Esophagus muscularis mucosa (tissue), 4 donors: ENCODE measurements at regions not wholly inside any gene's neighbourhood (a gene's known extent, or its start where the extent isn't known, plus 50 kb on each side); places are given as distances from the start of the nearest gene placed in this dataset.
"Not testable (repeated sequence)": the region's sequence is repeated elsewhere in the genome, so short reads cannot be mapped to it uniquely, and the experiment has no call there.

Source experiments
- DNase-seq: peaks from one replicate; pipeline ENCODE4 v3.0.0-alpha.2; 2017; ENCODE audit errors: extremely low spot score
- H3K27ac ChIP-seq, 4 donors: fragments of 200-600 bp; sonication (generic); replicated peaks in 1 of 4; 1 replicate in 3 of 4; 2 replicates in 1 of 4; pipeline ENCODE4 v1.5.1; 2016 to 2019; ENCODE audit warnings: mild to moderate bottlenecking in 1 of 4
- H3K27me3 ChIP-seq, 4 donors: fragments of 200-600 bp; sonication (generic); one replicate each; pipeline versions ENCODE4 v1.5.1 to v1.6.0; 2016 to 2019
- H3K36me3 ChIP-seq, 4 donors: fragments of 200-600 bp; sonication (generic); one replicate each; pipeline ENCODE4 v1.5.1; 2016 to 2019
- H3K4me1 ChIP-seq, 4 donors: fragments of 200-600 bp; sonication (generic); one replicate each; pipeline ENCODE4 v1.5.1; 2016 to 2019
- H3K4me3 ChIP-seq, 4 donors: fragments of 200-600 bp; sonication (generic); 1 replicate in 2 of 4; 2 replicates in 2 of 4; pipeline ENCODE4 v1.5.1; 2016 to 2019; ENCODE audit warnings: mild to moderate bottlenecking in 4 of 4, moderate library complexity in 1 of 4
- H3K9me3 ChIP-seq, 4 donors: fragments of 200-600 bp; sonication (generic); 1 replicate in 3 of 4; 2 replicates in 1 of 4; pipeline ENCODE4 v1.5.1; 2016 to 2019
- POLR2AphosphoS5 ChIP-seq, 2 donors: sonication (generic); formaldehyde crosslinking; IDR thresholded peaks; one replicate each; pipeline ENCODE4 v1.6.1; 2017; ENCODE audit warnings: antibody characterized with exemption in 2 of 2
- WGBS: methylation state at CpG from one replicate; pipeline ENCODE4 v1.1.5; 2018; 5-methylcytosine and 5-hydroxymethylcytosine counted together
- intact Hi-C: fragments of 100-400 bp; cut with DNase I; formaldehyde crosslinking; loops from one replicate; pipeline ENCODE4 v1.15.1; 2023

GRCh38 chr9:65386699-65387098 is 101.7 kb upstream of the FOXD4L5 start:
- DNase-seq, H3K9me3 ChIP-seq, H3K4me1 ChIP-seq, H3K36me3 ChIP-seq, intact Hi-C loops: not testable (repeated sequence)
- Histone ChIP-seq H3K4me3 (peak overlapping the region; percentile 41 to 60 (median 48)), H3K27me3 (peaks cover 0 to 25% (median 0%) of the 10 kb centered on the region in 4 donors), H3K27ac (peak overlapping the region; percentile 41 to 72 (median 58))
- TF ChIP-seq POLR2AphosphoS5 (IDR thresholded peaks at IDR 0.05) = peak in 1 of 2 donors; percentile 25
- 69% methylated on average over 27 of the region's 28 CpGs for WGBS

DNA sequence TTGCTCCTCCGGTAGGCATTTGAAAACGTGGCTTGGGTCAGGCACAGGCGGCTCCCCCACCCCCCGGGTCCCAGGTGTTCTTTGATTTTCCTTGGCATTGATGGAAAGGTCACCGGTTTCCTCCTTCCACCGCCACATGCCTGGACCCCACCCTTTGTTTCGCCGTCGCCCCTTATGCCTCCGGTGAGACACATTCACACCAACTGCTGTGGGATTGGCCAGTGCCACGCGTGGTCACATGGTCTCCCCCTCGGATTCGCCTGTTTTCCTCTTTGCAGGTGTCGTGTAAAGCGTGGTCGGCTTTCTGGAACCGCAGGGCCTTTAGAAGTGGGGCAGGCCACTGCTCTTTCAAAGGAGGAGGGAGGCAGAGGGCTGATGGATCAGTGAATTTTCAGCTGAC is 101.2 kb upstream of the FOXD4L5 start:
- H3K27me3 ChIP-seq = peaks cover 0 to 25% (median 0%) of the 10 kb centered on the region in 4 donors
- 73% methylated on average over 18 of the region's 18 CpGs for WGBS
- intact Hi-C loops, H3K36me3 ChIP-seq, H3K27ac ChIP-seq, DNase-seq, H3K9me3 ChIP-seq, H3K4me1 ChIP-seq, H3K4me3 ChIP-seq: not testable (repeated sequence)

DNA sequence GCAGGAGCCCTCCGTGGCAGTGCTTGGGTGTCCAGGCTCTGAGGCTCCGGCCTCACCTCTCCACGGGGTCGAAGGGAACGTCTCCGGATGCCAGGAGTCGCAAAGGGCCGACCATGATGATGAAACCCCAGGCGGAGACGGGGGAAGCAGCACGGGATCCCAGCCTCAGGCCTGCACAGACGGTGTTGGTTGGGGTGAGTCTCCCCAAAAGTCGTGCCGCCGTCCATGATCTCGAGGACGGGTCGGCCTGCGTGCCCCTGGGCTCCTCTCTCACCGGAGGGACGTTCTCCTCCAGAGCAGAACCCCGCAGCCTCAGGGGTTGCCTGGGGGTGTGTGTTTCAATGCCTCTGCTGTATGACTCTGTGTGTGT is 100.6 kb upstream of the FOXD4L5 start:
- intact Hi-C loops, H3K4me3 ChIP-seq, H3K36me3 ChIP-seq, H3K9me3 ChIP-seq, H3K27ac ChIP-seq, H3K4me1 ChIP-seq, DNase-seq: not testable (repeated sequence)
- 76% methylated on average over 13 of the region's 22 CpGs for WGBS
- peaks cover 0 to 25% (median 0%) of the 10 kb centered on the region in 4 donors for H3K27me3 ChIP-seq

DNA sequence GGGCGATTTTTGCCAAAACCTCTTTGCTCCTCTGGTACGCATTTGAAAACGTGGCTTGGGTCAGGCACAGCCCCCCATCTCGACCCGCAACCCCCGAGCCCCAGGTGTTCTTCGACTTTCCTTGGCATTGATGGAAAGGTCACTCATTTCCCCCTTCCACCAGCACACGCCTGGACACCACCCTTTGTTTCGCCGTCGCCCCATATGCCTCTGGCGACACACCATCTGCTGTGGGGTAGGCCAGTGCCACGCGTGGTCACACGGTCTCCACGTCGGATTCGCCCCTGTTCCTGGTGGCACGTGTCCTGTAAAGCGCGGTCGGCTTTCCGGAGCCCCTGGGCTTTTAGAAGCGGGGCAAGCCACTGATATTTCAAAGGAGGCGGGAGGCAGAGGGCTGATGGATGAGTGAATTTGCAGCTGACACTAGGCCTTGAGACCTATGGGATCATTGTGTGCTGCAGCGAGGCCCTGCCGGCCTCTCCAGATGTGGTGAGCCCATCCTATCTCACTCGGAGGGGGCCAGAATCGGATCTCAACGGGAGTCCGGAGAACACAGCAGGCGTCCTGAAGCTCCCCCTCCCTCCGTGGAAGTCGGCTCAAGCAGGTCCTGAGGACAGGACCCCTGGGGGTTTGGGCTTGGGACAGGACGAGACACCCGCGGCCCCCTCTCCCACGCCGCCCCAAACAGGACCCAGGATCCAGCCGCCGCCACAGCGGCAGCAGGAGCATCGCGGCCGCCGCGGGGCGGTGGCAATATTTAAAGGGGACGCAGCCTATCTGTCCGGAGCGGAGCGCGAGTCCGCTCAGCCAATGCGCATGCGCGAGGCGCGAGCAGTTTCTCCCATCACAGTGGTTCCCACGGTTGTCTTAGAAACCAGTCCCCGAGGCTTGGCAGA is 100.0 kb upstream of the FOXD4L5 start:
- H3K36me3 ChIP-seq, intact Hi-C loops, H3K27ac ChIP-seq, H3K4me3 ChIP-seq, H3K9me3 ChIP-seq, H3K4me1 ChIP-seq, DNase-seq: not testable (repeated sequence)
- WGBS = 72% methylated on average over 57 of the region's 61 CpGs
- peaks cover 0 to 25% (median 0%) of the 10 kb centered on the region in 4 donors for H3K27me3 ChIP-seq

DNA sequence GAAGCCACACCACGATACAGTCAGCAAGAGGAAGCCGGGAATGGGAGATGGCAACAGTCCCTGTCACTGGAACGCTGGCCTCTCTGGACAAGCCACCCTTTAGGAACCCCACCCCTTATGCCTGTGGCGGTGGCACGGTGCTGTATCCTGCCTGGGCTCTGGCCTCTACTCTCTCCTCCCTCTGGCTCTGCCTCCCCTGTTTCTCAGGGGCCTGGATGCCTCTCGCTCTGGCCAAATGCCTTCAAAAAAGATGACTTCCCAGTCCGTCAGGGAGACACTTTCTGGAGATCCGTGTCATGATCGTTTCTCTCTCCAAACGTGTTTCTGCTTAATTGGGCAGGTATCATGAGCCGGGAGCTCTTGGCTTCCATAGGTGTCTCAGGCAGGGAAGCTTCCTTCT is 99.1 kb upstream of the FOXD4L5 start:
- H3K9me3 ChIP-seq, H3K4me1 ChIP-seq, intact Hi-C loops, H3K36me3 ChIP-seq, DNase-seq: not testable (repeated sequence)
- Histone ChIP-seq H3K4me3 (peak overlapping the region in 1 of 4 donors; percentile 28), H3K27me3 (peaks cover 0 to 25% (median 0%) of the 10 kb centered on the region in 4 donors), H3K27ac (peak overlapping the region in 1 of 4 donors; percentile 30)
- 87% methylated on average over 3 of the region's 11 CpGs for WGBS

GRCh38 chr9:65383646-65384045 is 98.6 kb upstream of the FOXD4L5 start:
- peaks cover 0 to 25% (median 0%) of the 10 kb centered on the region in 4 donors for H3K27me3 ChIP-seq
- H3K27ac ChIP-seq, DNase-seq, H3K4me3 ChIP-seq, intact Hi-C loops, H3K9me3 ChIP-seq, H3K36me3 ChIP-seq, H3K4me1 ChIP-seq: not testable (repeated sequence)
- WGBS = 91% methylated on average over 20 of the region's 20 CpGs

- peaks cover 0 to 25% (median 0%) of the 10 kb centered on the region in 4 donors for H3K27me3 ChIP-seq
- DNase-seq, H3K27ac ChIP-seq, H3K9me3 ChIP-seq, H3K36me3 ChIP-seq, H3K4me3 ChIP-seq, intact Hi-C loops, H3K4me1 ChIP-seq: not testable (repeated sequence)
- WGBS = 62% methylated on average over 18 of the region's 38 CpGs
Observed at GRCh38 chr9:65382701-65383318, 97.8 kb upstream of the FOXD4L5 start.
